ENCODE measurements at regions not wholly inside any gene's neighbourhood (a gene's known extent, or its start where the extent isn't known, plus 50 kb on each side); places are given as distances from the start of the nearest gene placed in this dataset.

DNA sequence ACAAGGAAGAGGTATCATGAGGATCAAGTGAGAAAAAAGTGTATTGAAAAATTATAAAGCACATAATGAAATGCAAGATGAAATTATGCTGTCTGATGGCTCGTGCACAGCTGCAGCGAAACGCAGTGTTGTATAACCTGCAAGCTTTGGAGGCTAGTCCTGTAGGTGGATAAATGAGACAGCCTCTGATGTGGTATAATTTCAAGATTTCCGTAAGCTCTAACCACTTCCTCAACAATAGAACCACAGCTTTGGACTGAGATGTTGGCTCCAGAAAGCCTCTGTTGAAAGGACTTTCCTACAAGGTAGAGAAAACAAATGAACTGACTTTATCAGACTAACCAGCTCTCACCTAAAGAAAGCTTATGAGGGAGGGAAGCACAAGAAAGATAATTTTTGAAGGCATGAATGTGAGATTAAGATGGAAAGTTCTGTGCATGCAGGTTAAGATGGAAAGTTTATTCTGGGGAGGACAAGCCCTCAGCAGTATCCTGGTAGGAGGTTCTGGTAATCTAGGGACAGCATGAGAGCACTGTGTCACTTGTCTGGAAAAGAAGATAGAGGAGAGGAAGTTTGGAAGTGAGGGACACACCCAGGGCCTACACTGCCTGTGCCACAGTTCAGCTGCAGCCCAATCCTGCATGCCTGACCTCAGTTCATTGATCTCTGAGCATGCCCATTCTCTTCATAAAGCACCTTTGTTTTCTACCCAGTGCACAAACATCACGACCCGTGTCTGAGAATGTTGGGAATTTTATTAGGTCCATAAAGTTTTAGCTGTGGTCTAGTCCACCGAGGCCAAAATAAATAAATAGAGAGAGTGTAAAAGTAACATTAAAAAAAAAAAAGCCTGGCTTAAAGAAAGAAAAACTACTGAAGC, 161.5 kb upstream of the SFRP2 start:
- no peak overlapping the region for H3K4me3 ChIP-seq (ENCODE audit: low read depth in 2 of 2, low read length in 2 of 2)
- H3K9me3 ChIP-seq (ENCODE audit: control insufficient read depth, insufficient read depth, low read depth, low read length): no peaks in the 10 kb centered on the region
- intact Hi-C loops (cut with micrococcal nuclease; ENCODE audit: unreplicated experiment) (no loop called here), in situ Hi-C loops (cut with HindIII; ENCODE audit: low pct_unique_long_range_greater_than_20kb, low sequenced_read_pairs) (no loop called here)
- ATAC-seq (peak; percentile 38; the same call in 1 of the 2 replicates), DNase-seq (ENCODE audit: low read depth, low spot score) (no peak)
- H3K27me3 ChIP-seq (ENCODE audit: control insufficient read depth, insufficient read depth, low read length): no peaks in the 10 kb centered on the region
- no TSS peak for BruUV-seq (replicated peaks)
- no peaks in the 10 kb centered on the region for H3K36me3 ChIP-seq (ENCODE audit: control insufficient read depth, insufficient read depth, low read length)
- POLR2A ChIA-PET: no interaction called here
- no peaks in the 10 kb centered on the region for H3K4me1 ChIP-seq (ENCODE audit: control insufficient read depth, insufficient read depth, low read length)
- H3K27ac ChIP-seq (ENCODE audit: low read length): no peak overlapping the region
- TF ChIP-seq, protein P1, sequence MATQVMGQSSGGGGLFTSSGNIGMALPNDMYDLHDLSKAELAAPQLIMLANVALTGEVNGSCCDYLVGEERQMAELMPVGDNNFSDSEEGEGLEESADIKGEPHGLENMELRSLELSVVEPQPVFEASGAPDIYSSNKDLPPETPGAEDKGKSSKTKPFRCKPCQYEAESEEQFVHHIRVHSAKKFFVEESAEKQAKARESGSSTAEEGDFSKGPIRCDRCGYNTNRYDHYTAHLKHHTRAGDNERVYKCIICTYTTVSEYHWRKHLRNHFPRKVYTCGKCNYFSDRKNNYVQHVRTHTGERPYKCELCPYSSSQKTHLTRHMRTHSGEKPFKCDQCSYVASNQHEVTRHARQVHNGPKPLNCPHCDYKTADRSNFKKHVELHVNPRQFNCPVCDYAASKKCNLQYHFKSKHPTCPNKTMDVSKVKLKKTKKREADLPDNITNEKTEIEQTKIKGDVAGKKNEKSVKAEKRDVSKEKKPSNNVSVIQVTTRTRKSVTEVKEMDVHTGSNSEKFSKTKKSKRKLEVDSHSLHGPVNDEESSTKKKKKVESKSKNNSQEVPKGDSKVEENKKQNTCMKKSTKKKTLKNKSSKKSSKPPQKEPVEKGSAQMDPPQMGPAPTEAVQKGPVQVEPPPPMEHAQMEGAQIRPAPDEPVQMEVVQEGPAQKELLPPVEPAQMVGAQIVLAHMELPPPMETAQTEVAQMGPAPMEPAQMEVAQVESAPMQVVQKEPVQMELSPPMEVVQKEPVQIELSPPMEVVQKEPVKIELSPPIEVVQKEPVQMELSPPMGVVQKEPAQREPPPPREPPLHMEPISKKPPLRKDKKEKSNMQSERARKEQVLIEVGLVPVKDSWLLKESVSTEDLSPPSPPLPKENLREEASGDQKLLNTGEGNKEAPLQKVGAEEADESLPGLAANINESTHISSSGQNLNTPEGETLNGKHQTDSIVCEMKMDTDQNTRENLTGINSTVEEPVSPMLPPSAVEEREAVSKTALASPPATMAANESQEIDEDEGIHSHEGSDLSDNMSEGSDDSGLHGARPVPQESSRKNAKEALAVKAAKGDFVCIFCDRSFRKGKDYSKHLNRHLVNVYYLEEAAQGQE (IDR thresholded peaks at IDR 0.05; ENCODE audit: insufficient read depth in 1 of 2, low read depth in 2 of 2, low read length in 1 of 2): no peak
- peak; percentile 62; the same call in 1 of the 2 replicates for TF ChIP-seq TCF7L2 (IDR thresholded peaks at IDR 0.05; ENCODE audit: low read depth, low read length)
- CTCF ChIA-PET: interaction anchor here (0.6 kb wide), 1 partner anchor 466 kb away, joined by 4 read pairs; no protein-coding TSS in a partner anchor

DNA sequence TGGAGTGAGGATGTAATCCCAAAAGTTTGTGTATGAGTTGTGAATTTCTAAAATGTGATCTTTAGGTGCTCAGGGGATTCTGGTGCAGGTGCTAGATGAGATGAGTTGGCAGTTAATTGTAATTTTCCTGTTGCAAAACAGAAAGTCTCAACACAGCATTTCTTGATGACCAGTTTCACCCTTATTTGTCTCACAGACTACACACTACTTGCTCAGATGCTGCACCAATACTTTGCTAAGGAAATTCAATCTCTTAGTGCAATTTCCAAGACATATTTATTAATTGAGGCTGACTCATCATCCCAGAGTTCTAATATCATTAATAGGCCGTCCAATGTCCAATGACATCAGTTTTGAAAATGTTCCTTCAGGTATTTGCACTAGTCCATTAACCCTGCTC, 159.2 kb upstream of the SFRP2 start:
- BruUV-seq (replicated peaks): no TSS peak
- H3K27me3 ChIP-seq (ENCODE audit: control insufficient read depth, insufficient read depth, low read length): no peaks in the 10 kb centered on the region
- H3K9me3 ChIP-seq (ENCODE audit: control insufficient read depth, insufficient read depth, low read depth, low read length): no peaks in the 10 kb centered on the region
- no peaks in the 10 kb centered on the region for H3K4me1 ChIP-seq (ENCODE audit: control insufficient read depth, insufficient read depth, low read length)
- POLR2A ChIA-PET: no interaction called here
- TF ChIP-seq, protein P2, sequence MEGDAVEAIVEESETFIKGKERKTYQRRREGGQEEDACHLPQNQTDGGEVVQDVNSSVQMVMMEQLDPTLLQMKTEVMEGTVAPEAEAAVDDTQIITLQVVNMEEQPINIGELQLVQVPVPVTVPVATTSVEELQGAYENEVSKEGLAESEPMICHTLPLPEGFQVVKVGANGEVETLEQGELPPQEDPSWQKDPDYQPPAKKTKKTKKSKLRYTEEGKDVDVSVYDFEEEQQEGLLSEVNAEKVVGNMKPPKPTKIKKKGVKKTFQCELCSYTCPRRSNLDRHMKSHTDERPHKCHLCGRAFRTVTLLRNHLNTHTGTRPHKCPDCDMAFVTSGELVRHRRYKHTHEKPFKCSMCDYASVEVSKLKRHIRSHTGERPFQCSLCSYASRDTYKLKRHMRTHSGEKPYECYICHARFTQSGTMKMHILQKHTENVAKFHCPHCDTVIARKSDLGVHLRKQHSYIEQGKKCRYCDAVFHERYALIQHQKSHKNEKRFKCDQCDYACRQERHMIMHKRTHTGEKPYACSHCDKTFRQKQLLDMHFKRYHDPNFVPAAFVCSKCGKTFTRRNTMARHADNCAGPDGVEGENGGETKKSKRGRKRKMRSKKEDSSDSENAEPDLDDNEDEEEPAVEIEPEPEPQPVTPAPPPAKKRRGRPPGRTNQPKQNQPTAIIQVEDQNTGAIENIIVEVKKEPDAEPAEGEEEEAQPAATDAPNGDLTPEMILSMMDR (IDR thresholded peaks at IDR 0.05): no peak
- TF ChIP-seq, protein P1 (IDR thresholded peaks at IDR 0.05; ENCODE audit: insufficient read depth in 1 of 2, low read depth in 2 of 2, low read length in 1 of 2): no peak
- H3K4me3 ChIP-seq (ENCODE audit: low read depth in 2 of 2, low read length in 2 of 2): no peak overlapping the region
- H3K27ac ChIP-seq (ENCODE audit: low read length): no peak overlapping the region
- ATAC-seq (no peak), DNase-seq (ENCODE audit: low read depth, low spot score) (no peak)
- in situ Hi-C loops (cut with HindIII; ENCODE audit: low pct_unique_long_range_greater_than_20kb, low sequenced_read_pairs): no loop called here
- H3K36me3 ChIP-seq (ENCODE audit: control insufficient read depth, insufficient read depth, low read length): no peaks in the 10 kb centered on the region
- CTCF ChIA-PET: no interaction called here
- intact Hi-C loops (cut with micrococcal nuclease; ENCODE audit: unreplicated experiment): no loop called here
